Sigmoid colon (tissue), 4 donors: ENCODE measurements at regions not wholly inside any gene's neighbourhood (a gene's known extent, or its start where the extent isn't known, plus 50 kb on each side); places are given as distances from the start of the nearest gene placed in this dataset.

Source experiments
- CTCF ChIP-seq, 4 experiments: fragments of 450-650 bp in 3 of 4; fragments of 200-600 bp in 1 of 4; IDR thresholded peaks; one replicate each; pipeline ENCODE4 v1.5.1; 2016 to 2019; ENCODE audit warnings: antibody characterized with exemption in 4 of 4, mild to moderate bottlenecking in 3 of 4, moderate library complexity in 2 of 4
- POLR2AphosphoS5 ChIP-seq, 4 donors: sonication (generic); formaldehyde crosslinking; IDR thresholded peaks; one replicate each; pipeline ENCODE4 v1.6.1; 2017; ENCODE audit warnings: antibody characterized with exemption in 4 of 4

GRCh38 chr14:89521988-89522387 is 105.0 kb upstream of the FOXN3 start:
- no peak for TF ChIP-seq POLR2AphosphoS5 (IDR thresholded peaks at IDR 0.05)
- TF ChIP-seq CTCF (IDR thresholded peaks at IDR 0.05): no peak
